Duodenal mucosa (tissue), 2 donors: ENCODE measurements at regions not wholly inside any gene's neighbourhood (a gene's known extent, or its start where the extent isn't known, plus 50 kb on each side); places are given as distances from the start of the nearest gene placed in this dataset.

Source experiments
- H3K27ac ChIP-seq: one replicate; pipeline ENCODE4 v1.7.0; 2013; ENCODE audit warnings: low read depth, low read length
- H3K27me3 ChIP-seq, 2 donors: one replicate each; pipeline ENCODE4 v1.7.0; 2013; ENCODE audit warnings: low read length in 2 of 2, control low read depth in 1 of 2; ENCODE audit not compliant: insufficient read depth in 2 of 2, control insufficient read depth in 1 of 2
- H3K36me3 ChIP-seq, 2 donors: one replicate each; pipeline ENCODE4 v1.7.0; 2013; ENCODE audit warnings: low read length in 2 of 2, control low read depth in 1 of 2; ENCODE audit not compliant: insufficient read depth in 2 of 2, control insufficient read depth in 1 of 2
- H3K4me1 ChIP-seq, 2 donors: one replicate each; pipeline ENCODE4 v1.7.0; 2013; ENCODE audit warnings: low read length in 2 of 2, control low read depth in 1 of 2; ENCODE audit not compliant: insufficient read depth in 2 of 2, control insufficient read depth in 1 of 2
- H3K4me3 ChIP-seq, 2 donors: one replicate each; pipeline ENCODE4 v1.7.0; 2013; ENCODE audit warnings: low read length in 2 of 2, low read depth in 1 of 2
- H3K9ac ChIP-seq, 2 donors: one replicate each; pipeline ENCODE4 v1.7.0; 2013; ENCODE audit warnings: low read length in 2 of 2, low read depth in 1 of 2
- H3K9me3 ChIP-seq, 2 donors: one replicate each; pipeline ENCODE4 v1.7.0; 2013; ENCODE audit warnings: low read length in 2 of 2, control low read depth in 1 of 2; ENCODE audit not compliant: control insufficient read depth in 1 of 2

GRCh38 chr6:54700158-54700557 lies 146.4 kb upstream of the FAM83B start:
- H3K4me1 ChIP-seq, result peaks cover 0 to 5% of the 10 kb centered on the region in 2 donors
- H3K9ac ChIP-seq, result no peak overlapping the region
- H3K27ac ChIP-seq, result no peak overlapping the region
- H3K36me3 ChIP-seq, result no peaks in the 10 kb centered on the region
- H3K4me3 ChIP-seq, result no peak overlapping the region
- no peaks in the 10 kb centered on the region for H3K27me3 ChIP-seq
- no peaks in the 10 kb centered on the region for H3K9me3 ChIP-seq

GRCh38 chr6:54702772-54703171 lies 143.8 kb upstream of the FAM83B start:
- H3K9ac ChIP-seq, result no peak overlapping the region
- no peak overlapping the region for H3K27ac ChIP-seq
- H3K36me3 ChIP-seq, result no peaks in the 10 kb centered on the region
- no peaks in the 10 kb centered on the region for H3K9me3 ChIP-seq
- no peaks in the 10 kb centered on the region for H3K27me3 ChIP-seq
- H3K4me3 ChIP-seq, result no peak overlapping the region
- H3K4me1 ChIP-seq, result peaks cover 0 to 5% of the 10 kb centered on the region in 2 donors

- Histone ChIP-seq H3K27ac (no peak overlapping the region), H3K27me3 (no peaks in the 10 kb centered on the region), H3K9me3 (no peaks in the 10 kb centered on the region), H3K36me3 (no peaks in the 10 kb centered on the region), H3K4me1 (no peaks in the 10 kb centered on the region), H3K9ac (no peak overlapping the region), H3K4me3 (no peak overlapping the region)
These were observed 140.2 kb upstream of the FAM83B start for GRCh38 chr6:54706391-54706790.

DNA sequence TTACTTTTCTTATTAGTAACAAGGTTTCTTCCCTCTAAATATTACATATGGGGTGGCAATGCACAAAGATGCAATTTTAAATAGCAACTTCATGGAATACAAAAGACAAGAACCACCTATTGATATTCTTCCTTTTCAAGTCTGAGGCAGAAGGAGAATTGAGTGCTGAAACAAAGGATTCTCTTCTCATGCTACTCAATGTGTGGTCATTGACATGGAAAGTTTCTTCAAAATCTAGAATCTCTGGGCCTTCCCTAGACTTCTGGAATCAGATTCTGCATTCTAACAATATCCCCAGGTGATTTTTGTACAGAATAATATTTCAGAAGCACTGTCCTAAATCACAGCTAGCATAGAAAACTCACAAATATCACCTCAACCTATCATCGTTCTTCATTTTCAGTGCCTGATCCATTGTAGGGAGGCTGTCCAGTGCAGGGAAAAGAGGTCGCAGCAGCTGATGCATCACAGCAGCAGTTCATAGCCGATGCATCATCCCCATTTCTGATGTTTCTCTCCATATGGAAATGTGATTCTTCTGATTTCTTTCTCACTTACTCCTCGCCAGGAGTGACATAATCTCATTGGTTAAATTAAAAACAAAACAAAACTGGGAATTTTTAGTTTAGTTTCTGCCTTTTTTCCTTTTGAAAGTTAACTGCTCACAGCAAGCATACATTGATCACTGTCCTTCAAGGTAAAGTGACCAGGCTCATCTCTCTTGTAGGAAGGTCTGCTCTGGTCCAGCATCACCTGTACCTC lies 139.5 kb upstream of the FAM83B start:
- no peak overlapping the region for H3K4me3 ChIP-seq
- H3K4me1 ChIP-seq, result no peaks in the 10 kb centered on the region
- no peaks in the 10 kb centered on the region for H3K9me3 ChIP-seq
- H3K27ac ChIP-seq, result no peak overlapping the region
- no peak overlapping the region for H3K9ac ChIP-seq
- no peaks in the 10 kb centered on the region for H3K27me3 ChIP-seq
- no peaks in the 10 kb centered on the region for H3K36me3 ChIP-seq

DNA sequence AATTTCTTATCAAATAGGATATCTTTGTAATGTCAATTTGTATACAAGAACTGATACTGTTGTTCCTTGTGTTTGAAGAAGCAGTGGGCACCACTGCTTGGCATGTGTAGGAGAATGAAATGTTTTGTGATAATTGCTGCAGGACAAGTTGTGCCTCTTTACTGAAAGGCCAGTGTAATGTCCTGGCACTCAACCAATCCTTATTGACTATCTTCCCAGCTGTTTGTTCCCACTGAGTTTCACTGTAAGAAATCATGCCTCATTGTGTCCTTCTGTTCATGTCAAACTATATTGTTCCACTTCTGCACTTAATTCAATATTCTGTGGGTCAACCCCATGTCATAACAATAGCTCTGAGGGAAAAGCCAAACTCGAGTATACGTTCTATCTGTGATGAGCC lies 136.1 kb upstream of the FAM83B start:
- Histone ChIP-seq H3K27me3 (no peaks in the 10 kb centered on the region), H3K4me3 (no peak overlapping the region), H3K9me3 (no peaks in the 10 kb centered on the region), H3K9ac (no peak overlapping the region), H3K36me3 (no peaks in the 10 kb centered on the region), H3K27ac (no peak overlapping the region), H3K4me1 (no peaks in the 10 kb centered on the region)

GRCh38 chr6:54716010-54716409 lies 130.6 kb upstream of the FAM83B start:
- Histone ChIP-seq H3K9me3 (no peaks in the 10 kb centered on the region), H3K4me1 (peaks cover 0 to 9% of the 10 kb centered on the region in 2 donors), H3K27ac (no peak overlapping the region), H3K9ac (no peak overlapping the region), H3K27me3 (no peaks in the 10 kb centered on the region), H3K4me3 (no peak overlapping the region), H3K36me3 (no peaks in the 10 kb centered on the region)

DNA sequence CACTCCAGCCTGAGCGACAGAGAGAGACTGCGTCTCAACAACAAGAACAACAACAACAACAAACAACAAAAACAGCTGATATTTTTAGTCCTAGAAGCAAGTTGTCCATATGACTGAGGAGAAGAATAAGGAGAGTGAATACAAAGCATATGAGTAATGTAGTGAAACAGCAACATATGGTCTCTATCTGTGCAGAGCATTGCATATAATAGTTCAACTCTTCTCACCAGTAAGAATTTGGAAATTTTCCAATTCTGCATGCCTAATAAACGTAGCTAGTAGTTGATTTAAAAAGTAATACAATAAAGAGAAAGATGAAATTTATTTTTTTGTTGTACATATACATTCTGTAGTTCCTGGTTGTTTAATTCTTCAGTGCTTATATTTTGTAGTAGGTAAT lies 129.7 kb upstream of the FAM83B start:
- Histone ChIP-seq H3K36me3 (no peaks in the 10 kb centered on the region), H3K27ac (no peak overlapping the region), H3K4me1 (peaks cover 0 to 9% of the 10 kb centered on the region in 2 donors), H3K4me3 (no peak overlapping the region), H3K9me3 (no peaks in the 10 kb centered on the region), H3K27me3 (no peaks in the 10 kb centered on the region), H3K9ac (no peak overlapping the region)

DNA sequence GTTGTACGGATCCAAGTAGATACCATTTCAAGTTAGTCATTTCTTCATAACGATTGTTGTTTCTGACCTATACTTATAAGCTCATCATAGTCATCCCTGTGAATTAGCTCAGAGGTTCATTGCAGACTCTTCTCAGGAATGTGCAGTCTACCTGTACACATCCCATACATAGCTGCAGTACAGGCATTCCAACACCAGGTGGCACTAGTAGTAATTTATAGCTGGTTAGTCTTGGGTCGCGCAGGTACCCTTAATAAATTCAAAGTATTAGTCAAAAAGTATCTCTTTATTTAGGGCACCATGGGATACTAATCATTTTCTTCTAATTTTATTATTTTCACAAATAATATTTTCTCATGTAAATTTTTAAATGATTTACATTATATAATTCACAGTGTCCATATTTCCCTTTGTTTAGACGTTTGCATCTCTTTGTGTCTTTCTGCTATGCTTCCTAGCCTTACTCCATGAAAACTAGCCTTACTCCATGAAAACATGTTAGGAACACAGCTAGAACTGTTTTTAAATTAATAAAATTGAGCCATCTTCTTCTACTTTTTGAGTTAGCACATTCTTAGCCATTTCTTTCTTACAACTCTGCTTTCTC lies 128.6 kb upstream of the FAM83B start:
- H3K27ac ChIP-seq, result no peak overlapping the region

GRCh38 chr6:54718541-54719023 lies 128.0 kb upstream of the FAM83B start:
- H3K9ac ChIP-seq, result no peak overlapping the region
- no peaks in the 10 kb centered on the region for H3K9me3 ChIP-seq
- no peaks in the 10 kb centered on the region for H3K27me3 ChIP-seq
- peak overlapping the region; percentile 18 to 56 for H3K4me3 ChIP-seq
- peaks cover 0 to 9% of the 10 kb centered on the region in 2 donors for H3K4me1 ChIP-seq
- peak overlapping the region; percentile 15 for H3K27ac ChIP-seq
- H3K36me3 ChIP-seq, result no peaks in the 10 kb centered on the region

More for the DNA sequence above, 128.6 kb upstream of the FAM83B start:
- Histone ChIP-seq H3K27me3 (no peaks in the 10 kb centered on the region), H3K36me3 (no peaks in the 10 kb centered on the region), H3K4me3 (peak overlapping the region; percentile 18 to 56), H3K9me3 (no peaks in the 10 kb centered on the region), H3K4me1 (peaks cover 0 to 9% of the 10 kb centered on the region in 2 donors), H3K9ac (no peak overlapping the region)

DNA sequence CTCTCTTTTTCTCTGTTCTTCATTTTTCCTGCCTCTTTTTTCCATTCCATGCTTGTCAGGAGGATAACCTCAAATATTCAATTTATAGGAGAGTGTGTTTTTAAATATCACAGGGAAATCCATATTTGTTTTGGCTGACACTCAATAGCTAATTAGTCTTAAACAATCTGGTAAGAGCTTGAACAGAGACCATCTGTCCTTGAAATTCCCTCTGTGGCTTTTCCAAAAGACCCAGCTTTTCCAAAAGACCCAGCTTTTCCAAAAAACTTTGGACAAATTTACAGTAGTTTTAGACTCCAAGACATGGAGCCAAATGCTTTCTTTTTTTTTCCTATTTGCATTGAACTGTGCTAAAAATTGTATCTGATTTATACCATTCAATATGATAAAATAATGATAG lies 127.4 kb upstream of the FAM83B start:
- Histone ChIP-seq H3K36me3 (no peaks in the 10 kb centered on the region), H3K4me1 (peaks cover 0 to 9% of the 10 kb centered on the region in 2 donors), H3K27me3 (no peaks in the 10 kb centered on the region), H3K27ac (no peak overlapping the region), H3K9me3 (no peaks in the 10 kb centered on the region), H3K9ac (no peak overlapping the region), H3K4me3 (peak overlapping the region in 1 of 2 donors; percentile 56)
